SK-N-DZ (cell line): ENCODE measurements at regions not wholly inside any gene's neighbourhood (a gene's known extent, or its start where the extent isn't known, plus 50 kb on each side); places are given as distances from the start of the nearest gene placed in this dataset.

Experiments used
- DNase-seq: peaks from one replicate; pipeline ENCODE4 v3.0.0-alpha.2; 2015; ENCODE audit warnings: low spot score

GRCh38 chr9:103615994-103616393 lies 478.1 kb upstream of the SMC2 start:
- DNase-seq = no peak

GRCh38 chr9:103617046-103617445 lies 477.1 kb upstream of the SMC2 start:
- no peak for DNase-seq

GRCh38 chr9:103625161-103625804 lies 468.8 kb upstream of the SMC2 start:
- no peak for DNase-seq

GRCh38 chr9:103627731-103628130 lies 466.4 kb upstream of the SMC2 start:
- no peak for DNase-seq

- DNase-seq = no peak
Observed at GRCh38 chr9:103649086-103649485, 445.0 kb upstream of the SMC2 start.

GRCh38 chr9:103658156-103658555 lies 436.0 kb upstream of the SMC2 start:
- no peak for DNase-seq

- DNase-seq = no peak
Observed at GRCh38 chr9:103660830-103661229, 433.3 kb upstream of the SMC2 start.

GRCh38 chr9:103661663-103662062 lies 432.4 kb upstream of the SMC2 start:
- no peak for DNase-seq

- DNase-seq = no peak
Observed at GRCh38 chr9:103669296-103669695, 424.8 kb upstream of the SMC2 start.

GRCh38 chr9:103674271-103674670 lies 419.8 kb upstream of the SMC2 start:
- DNase-seq = peak; percentile 91

GRCh38 chr9:103680581-103680980 lies 413.5 kb upstream of the SMC2 start:
- no peak for DNase-seq

- no peak for DNase-seq
Observed at GRCh38 chr9:103681435-103681834, 412.7 kb upstream of the SMC2 start.

GRCh38 chr9:103700195-103700962 lies 393.7 kb upstream of the SMC2 start:
- no peak for DNase-seq

- DNase-seq = no peak
Observed at GRCh38 chr9:103702572-103702971, 391.5 kb upstream of the SMC2 start.

- DNase-seq = no peak
Observed at GRCh38 chr9:103707181-103707580, 386.9 kb upstream of the SMC2 start.

GRCh38 chr9:103709366-103709765 lies 384.7 kb upstream of the SMC2 start:
- DNase-seq = no peak

GRCh38 chr9:103713631-103714030 lies 380.5 kb upstream of the SMC2 start:
- no peak for DNase-seq

GRCh38 chr9:103714992-103715391 lies 379.1 kb upstream of the SMC2 start:
- DNase-seq = no peak

GRCh38 chr9:103721056-103721455 lies 373.1 kb upstream of the SMC2 start:
- no peak for DNase-seq

GRCh38 chr9:103730866-103731265 lies 363.2 kb upstream of the SMC2 start:
- no peak for DNase-seq

GRCh38 chr9:103731541-103731940 lies 362.6 kb upstream of the SMC2 start:
- no peak for DNase-seq

GRCh38 chr9:103734471-103734870 lies 359.6 kb upstream of the SMC2 start:
- no peak for DNase-seq

GRCh38 chr9:103755441-103755840 lies 338.7 kb upstream of the SMC2 start:
- DNase-seq = no peak
